LNCAP (cell line): ENCODE measurements at regions not wholly inside any gene's neighbourhood (a gene's known extent, or its start where the extent isn't known, plus 50 kb on each side); places are given as distances from the start of the nearest gene placed in this dataset.

Source experiments
- TF ChIP-seq, protein P1 (sequence below): fragments of 450-650 bp; IDR thresholded peaks from 2 replicates; pipeline ENCODE4 v1.5.1; 2017; ENCODE audit warnings: mild to moderate bottlenecking

DNA sequence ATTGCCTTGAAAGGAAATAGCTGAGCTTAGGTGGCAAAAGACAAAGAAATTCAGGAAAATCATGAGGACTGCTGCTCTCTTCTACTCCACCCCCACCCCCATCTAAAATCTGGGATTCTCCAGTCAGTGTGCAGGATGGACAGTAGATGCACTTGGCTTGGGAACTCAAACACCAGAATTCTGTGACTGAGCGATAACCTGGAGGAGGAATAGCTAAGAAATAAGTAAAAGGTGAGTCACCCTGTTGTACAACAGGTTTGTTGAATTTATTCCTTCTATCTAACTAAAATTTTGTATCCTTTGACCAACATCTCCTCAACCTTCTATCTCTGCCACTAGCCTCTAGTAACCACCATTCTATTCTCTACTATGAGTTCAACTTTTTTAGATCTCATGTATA lies 1029.9 kb upstream of the ACVR2A start:
- TF ChIP-seq, protein P1, sequence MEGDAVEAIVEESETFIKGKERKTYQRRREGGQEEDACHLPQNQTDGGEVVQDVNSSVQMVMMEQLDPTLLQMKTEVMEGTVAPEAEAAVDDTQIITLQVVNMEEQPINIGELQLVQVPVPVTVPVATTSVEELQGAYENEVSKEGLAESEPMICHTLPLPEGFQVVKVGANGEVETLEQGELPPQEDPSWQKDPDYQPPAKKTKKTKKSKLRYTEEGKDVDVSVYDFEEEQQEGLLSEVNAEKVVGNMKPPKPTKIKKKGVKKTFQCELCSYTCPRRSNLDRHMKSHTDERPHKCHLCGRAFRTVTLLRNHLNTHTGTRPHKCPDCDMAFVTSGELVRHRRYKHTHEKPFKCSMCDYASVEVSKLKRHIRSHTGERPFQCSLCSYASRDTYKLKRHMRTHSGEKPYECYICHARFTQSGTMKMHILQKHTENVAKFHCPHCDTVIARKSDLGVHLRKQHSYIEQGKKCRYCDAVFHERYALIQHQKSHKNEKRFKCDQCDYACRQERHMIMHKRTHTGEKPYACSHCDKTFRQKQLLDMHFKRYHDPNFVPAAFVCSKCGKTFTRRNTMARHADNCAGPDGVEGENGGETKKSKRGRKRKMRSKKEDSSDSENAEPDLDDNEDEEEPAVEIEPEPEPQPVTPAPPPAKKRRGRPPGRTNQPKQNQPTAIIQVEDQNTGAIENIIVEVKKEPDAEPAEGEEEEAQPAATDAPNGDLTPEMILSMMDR = no peak

DNA sequence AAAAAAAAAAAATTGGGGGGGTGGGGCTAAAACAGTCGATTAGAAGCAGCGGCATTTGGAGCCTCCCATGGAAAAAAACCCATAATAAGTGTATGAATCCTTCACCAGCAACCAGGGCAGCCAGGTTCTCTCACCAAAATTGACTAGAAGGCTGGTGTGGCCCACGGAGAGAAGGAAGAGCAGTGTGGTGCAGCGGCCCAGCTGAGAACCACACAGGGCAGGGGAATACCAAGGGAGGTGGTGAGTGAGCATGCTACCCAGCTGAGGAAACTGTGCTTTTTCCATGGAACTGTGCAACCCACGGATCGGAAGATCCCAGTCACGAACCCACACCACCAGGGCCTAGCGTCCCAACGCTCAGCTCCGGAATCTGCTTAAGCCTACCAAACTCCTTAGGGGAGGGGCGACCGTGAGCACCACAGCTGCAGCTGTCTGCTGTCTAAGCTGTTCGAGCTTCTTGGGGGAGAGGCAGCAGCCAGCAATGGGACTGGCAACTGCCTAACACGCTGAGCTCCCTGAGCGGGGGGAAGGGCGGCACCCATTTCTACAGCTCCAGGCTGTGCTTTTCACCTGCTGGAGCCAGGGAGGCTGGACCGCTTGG lies 1037.2 kb upstream of the ACVR2A start:
- TF ChIP-seq, protein P1 = no peak

DNA sequence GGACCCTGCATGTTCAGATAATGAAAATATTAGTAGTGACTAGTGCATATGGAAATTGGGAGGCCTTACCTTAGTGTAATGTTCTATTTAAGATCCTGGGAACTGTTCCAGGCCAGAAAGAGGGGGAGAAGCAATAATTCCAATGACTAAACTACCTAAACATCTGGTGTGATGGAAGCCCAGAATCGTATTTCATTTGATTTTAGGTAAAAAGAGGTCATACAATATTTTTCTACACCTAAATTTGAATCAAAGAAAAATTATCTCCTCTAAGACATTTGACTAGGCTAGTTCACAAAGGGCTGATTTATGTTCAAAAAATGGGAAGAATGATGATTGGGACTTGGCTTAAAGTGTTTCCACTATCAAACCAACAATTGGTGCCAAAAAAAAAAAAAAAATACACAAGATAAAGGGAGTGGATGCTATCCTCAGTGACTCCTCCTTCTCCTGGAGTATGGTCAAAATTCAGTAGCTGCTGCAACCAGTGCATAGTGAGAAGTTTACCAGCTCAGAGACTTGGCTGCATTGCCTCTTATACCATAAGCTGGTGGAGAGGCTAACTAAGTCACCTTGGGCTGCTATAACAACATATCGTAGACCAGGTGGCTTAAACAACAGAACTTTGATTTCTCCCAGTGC lies 1038.3 kb upstream of the ACVR2A start:
- TF ChIP-seq, protein P1 = no peak

DNA sequence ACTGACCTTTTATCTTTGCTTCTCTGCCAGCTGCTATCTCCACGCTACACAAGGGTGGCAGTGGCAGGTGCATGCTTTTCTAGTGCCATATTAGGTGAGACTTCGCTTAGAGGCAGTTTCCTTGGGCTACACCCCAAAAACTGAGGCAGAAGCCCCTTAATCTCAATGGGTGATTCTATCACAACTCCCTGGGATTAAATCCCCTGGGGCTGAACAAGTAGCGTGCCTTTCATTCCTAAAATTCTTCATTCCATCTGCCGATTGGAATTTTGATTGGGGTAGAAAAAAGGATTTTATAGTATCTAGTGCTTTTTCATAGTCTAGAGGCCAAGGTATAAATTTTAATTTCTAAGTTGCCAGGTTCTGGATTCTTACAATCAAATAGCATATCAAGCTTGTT lies 1040.5 kb upstream of the ACVR2A start:
- TF ChIP-seq, protein P1 = no peak

DNA sequence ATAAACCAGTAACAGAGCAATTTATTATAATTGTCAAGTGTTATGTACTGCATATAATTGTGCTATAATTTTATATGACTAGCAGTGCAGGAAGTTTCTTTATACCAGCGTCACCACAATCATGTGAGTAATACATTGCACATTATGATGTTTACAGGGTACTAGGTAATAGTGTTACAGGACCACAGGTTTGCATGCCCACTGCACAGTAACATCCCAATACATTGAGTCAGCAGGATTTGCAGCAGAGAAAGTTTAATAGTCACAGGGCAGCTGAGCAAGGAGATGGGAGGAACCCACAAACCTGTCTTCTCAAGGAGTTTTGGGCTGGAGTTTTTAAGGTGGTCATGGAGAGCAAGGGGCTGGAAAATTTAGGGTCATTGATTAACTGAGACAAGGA lies 1042.9 kb upstream of the ACVR2A start:
- TF ChIP-seq, protein P1 = no peak

DNA sequence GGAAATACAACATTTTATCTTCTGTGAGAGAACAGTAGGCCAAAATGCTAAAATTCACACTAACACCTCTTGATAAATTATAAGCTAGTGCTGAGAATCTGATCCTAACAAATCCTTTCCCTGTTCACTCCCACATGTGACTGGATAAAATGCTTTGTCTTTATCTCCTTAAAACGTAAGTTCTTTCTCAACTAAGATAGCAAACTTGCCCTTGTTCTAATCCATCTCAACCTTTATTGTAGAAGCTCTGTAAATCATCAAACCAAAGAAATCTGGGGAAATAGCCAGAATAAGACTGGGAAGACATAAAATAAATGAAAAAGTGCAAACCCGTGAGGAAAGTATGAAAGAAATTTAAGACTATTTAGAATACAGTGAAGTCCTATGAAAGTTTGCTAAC lies 1058.4 kb upstream of the ACVR2A start:
- TF ChIP-seq, protein P1 = no peak

DNA sequence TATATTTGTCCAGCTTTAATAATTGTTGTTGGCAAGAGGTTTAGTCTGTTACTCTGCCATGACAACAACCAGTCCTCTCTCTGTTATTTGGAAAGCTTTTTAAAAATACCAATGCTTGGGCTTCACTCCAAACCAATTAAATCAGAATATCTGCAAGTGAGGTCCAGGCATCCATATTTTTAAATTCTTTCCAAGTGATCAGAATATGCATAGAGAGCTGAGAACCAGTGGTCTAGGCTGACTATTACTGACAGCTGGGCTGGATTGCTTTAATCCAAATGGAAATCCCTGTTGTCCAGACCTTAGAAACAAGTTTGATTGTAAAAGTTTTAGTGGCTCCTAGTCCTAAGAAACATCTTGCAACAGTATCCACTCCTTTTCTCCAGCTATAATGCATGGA lies 1059.7 kb upstream of the ACVR2A start:
- TF ChIP-seq, protein P1 = no peak
